22Rv1 (cell line): ENCODE measurements at regions not wholly inside any gene's neighbourhood (a gene's known extent, or its start where the extent isn't known, plus 50 kb on each side); places are given as distances from the start of the nearest gene placed in this dataset.

ENCODE experiments used
- CTCF ChIP-seq: fragments of 450-650 bp; IDR thresholded peaks from 2 replicates; pipeline ENCODE4 v1.5.1; 2017; ENCODE audit warnings: mild to moderate bottlenecking
- ZFX ChIP-seq: fragments of 450-650 bp; IDR thresholded peaks from 2 replicates; pipeline ENCODE4 v1.6.1; 2017; ENCODE audit warnings: antibody characterized with exemption, borderline replicate concordance

GRCh38 chr2:14015113-14015630, 617.3 kb upstream of the LRATD1 start:
- TF ChIP-seq CTCF, result no peak
- no peak for TF ChIP-seq ZFX
